ENCODE measurements at regions not wholly inside any gene's neighbourhood (a gene's known extent, or its start where the extent isn't known, plus 50 kb on each side); places are given as distances from the start of the nearest gene placed in this dataset.

GRCh38 chr5:74040065-74040551, 414.1 kb downstream of the ARHGEF28 start:
- H3K27me3 ChIP-seq = no peaks in the 10 kb centered on the region
- H3K27ac ChIP-seq = no peak overlapping the region
- no peaks in the 10 kb centered on the region for H3K4me1 ChIP-seq (ENCODE audit: low read depth)
- no peaks in the 10 kb centered on the region for H3K36me3 ChIP-seq
- TF ChIP-seq CTCF (IDR thresholded peaks at IDR 0.05; ENCODE audit: low read depth, low read length) = no peak
- peak in 1 of 2 donors; percentile 73 for DNase-seq (ENCODE audit: low read depth in 1 of 2, low spot score in 1 of 2)
- no peak overlapping the region for H3K4me3 ChIP-seq
- H3K9me3 ChIP-seq (ENCODE audit: low read depth) = no peaks in the 10 kb centered on the region

GRCh38 chr5:74037321-74037720, 411.3 kb downstream of the ARHGEF28 start:
- DNase-seq (ENCODE audit: low read depth in 1 of 2, low spot score in 1 of 2) = no peak
- Histone ChIP-seq H3K9me3 (ENCODE audit: low read depth) (no peaks in the 10 kb centered on the region), H3K4me3 (no peak overlapping the region), H3K4me1 (ENCODE audit: low read depth) (no peaks in the 10 kb centered on the region), H3K27ac (no peak overlapping the region), H3K27me3 (no peaks in the 10 kb centered on the region), H3K36me3 (no peaks in the 10 kb centered on the region)
- TF ChIP-seq CTCF (IDR thresholded peaks at IDR 0.05; ENCODE audit: low read depth, low read length) = no peak

- Histone ChIP-seq H3K4me3 (no peak overlapping the region), H3K27ac (no peak overlapping the region), H3K9me3 (ENCODE audit: low read depth) (no peaks in the 10 kb centered on the region), H3K27me3 (no peaks in the 10 kb centered on the region), H3K36me3 (no peaks in the 10 kb centered on the region), H3K4me1 (ENCODE audit: low read depth) (no peaks in the 10 kb centered on the region)
- DNase-seq (ENCODE audit: low read depth in 1 of 2, low spot score in 1 of 2) = peak; percentile 29 to 88
- TF ChIP-seq CTCF (IDR thresholded peaks at IDR 0.05; ENCODE audit: low read depth, low read length) = peak; percentile 63
These were observed 409.5 kb downstream of the ARHGEF28 start for GRCh38 chr5:74035521-74035937.

- Histone ChIP-seq H3K4me3 (no peak overlapping the region), H3K9me3 (ENCODE audit: low read depth) (no peaks in the 10 kb centered on the region), H3K4me1 (ENCODE audit: low read depth) (no peaks in the 10 kb centered on the region), H3K27ac (no peak overlapping the region), H3K36me3 (no peaks in the 10 kb centered on the region), H3K27me3 (no peaks in the 10 kb centered on the region)
- DNase-seq (ENCODE audit: low read depth in 1 of 2, low spot score in 1 of 2) = peak in 1 of 2 donors; percentile 66
- no peak for TF ChIP-seq CTCF (IDR thresholded peaks at IDR 0.05; ENCODE audit: low read depth, low read length)
These were observed 408.7 kb downstream of the ARHGEF28 start for GRCh38 chr5:74034733-74035132.

GRCh38 chr5:74032617-74033016, 406.6 kb downstream of the ARHGEF28 start:
- H3K4me3 ChIP-seq = no peak overlapping the region
- DNase-seq (ENCODE audit: low read depth in 1 of 2, low spot score in 1 of 2) = no peak

More at GRCh38 chr5:74032617-74033016, 406.6 kb downstream of the ARHGEF28 start:
- Histone ChIP-seq H3K4me1 (ENCODE audit: low read depth) (no peaks in the 10 kb centered on the region), H3K27me3 (no peaks in the 10 kb centered on the region), H3K27ac (no peak overlapping the region), H3K9me3 (ENCODE audit: low read depth) (no peaks in the 10 kb centered on the region), H3K36me3 (no peaks in the 10 kb centered on the region)
- no peak for TF ChIP-seq CTCF (IDR thresholded peaks at IDR 0.05; ENCODE audit: low read depth, low read length)

Data from cardiac muscle cell (in vitro differentiated cells and primary cell).